GM12878 (cell line): ENCODE measurements at regions not wholly inside any gene's neighbourhood (a gene's known extent, or its start where the extent isn't known, plus 50 kb on each side); places are given as distances from the start of the nearest gene placed in this dataset.

Experiments used
- ATAC-seq: fragments of 200-7000 bp; cut with Tn5 transposase; 3 replicates; pipeline ENCODE4 v1.9.1; 2020; ENCODE audit warnings: mild to moderate bottlenecking, moderate library complexity
- BruUV-seq: library from RNA; stranded (reverse); fragments of 400-500 nt; replicated peaks from 2 replicates; lab custom pipeline; 2021; lab: Mats Ljungman, UMichigan
- CTCF ChIA-PET: fragments of 300-600 bp; sonication (Branson Sonifier 250); formaldehyde crosslinking; extraction: SDS; loops from one replicate; lab custom pipeline; 2021; ENCODE audit warnings: inconsistent platforms; lab: Yijun Ruan, JAX
- POLR2A ChIA-PET: fragments of 350-600 bp; formaldehyde crosslinking; extraction: SDS; loops from one replicate; lab custom pipeline; 2021; ENCODE audit warnings: inconsistent platforms; lab: Charles Lee
- RAD21 ChIA-PET: fragments of 300-600 bp; sonication (Branson Sonifier 250); formaldehyde crosslinking; loops from one replicate; lab custom pipeline; 2023; ENCODE audit warnings: antibody characterized with exemption; ENCODE audit not compliant: unreplicated experiment; lab: Charles Lee
- SMC1A ChIA-PET: fragments of 300-600 bp; sonication (Branson Sonifier 250); formaldehyde crosslinking; loops from one replicate; lab custom pipeline; 2023; ENCODE audit not compliant: unreplicated experiment, uncharacterized antibody; lab: Charles Lee
- DNase-seq: peaks from one replicate; pipeline ENCODE4 v3.0.0-alpha.2; 2011; ENCODE audit warnings: low read depth, low spot score
- FAIRE-seq: peaks from 3 replicates; lab custom pipeline; 2011; peaks lifted over from hg19 to GRCh38; lab: Jason Lieb, UNC
- H2AFZ ChIP-seq: 2 replicates; pipeline ENCODE4 v1.6.0; 2011; ENCODE audit warnings: low read depth, low read length, control low read depth; ENCODE audit not compliant: control insufficient read depth
- H3K27ac ChIP-seq: 2 replicates; pipeline ENCODE4 v1.5.1; 2011; ENCODE audit warnings: control low read depth; ENCODE audit not compliant: control insufficient read depth, insufficient read depth
- H3K27me3 ChIP-seq, 2 experiments: replicated peaks in 1 of 2; 2 replicates each; pipeline versions ENCODE4 v1.6.0 to v1.6.1; 2011; ENCODE audit warnings: low read length in 1 of 2; ENCODE audit not compliant: control insufficient read depth in 2 of 2, insufficient read depth in 2 of 2
- H3K36me3 ChIP-seq, 2 experiments: 2 replicates each; pipeline ENCODE4 v1.5.1; 2011; ENCODE audit warnings: low read length in 1 of 2; ENCODE audit not compliant: control insufficient read depth in 2 of 2, insufficient read depth in 2 of 2
- H3K4me1 ChIP-seq: 2 replicates; pipeline ENCODE4 v1.6.1; 2011; ENCODE audit warnings: mild to moderate bottlenecking, low read length, moderate library complexity, mixed read lengths; ENCODE audit not compliant: control insufficient read depth, insufficient read depth
- H3K4me2 ChIP-seq: 2 replicates; pipeline ENCODE4 v1.6.0; 2011; ENCODE audit warnings: control low read depth; ENCODE audit not compliant: control insufficient read depth, insufficient read depth
- H3K4me3 ChIP-seq: fragments of 200-600 bp; sonication (generic); 2 replicates; pipeline ENCODE4 v1.5.1; 2016
- H3K79me2 ChIP-seq: 2 replicates; pipeline ENCODE4 v1.6.0; 2011; ENCODE audit warnings: low read length; ENCODE audit not compliant: control insufficient read depth, insufficient read depth
- H3K9ac ChIP-seq: 2 replicates; pipeline ENCODE4 v1.8.0; 2011; ENCODE audit warnings: low read length, control low read depth, mixed read lengths; ENCODE audit not compliant: control insufficient read depth, insufficient read depth
- H3K9me3 ChIP-seq: replicated peaks from 3 replicates; pipeline ENCODE4 v1.5.1; 2011; ENCODE audit warnings: mild to moderate bottlenecking, low read length; ENCODE audit not compliant: control insufficient read depth, insufficient read depth
- H4K20me1 ChIP-seq: 2 replicates; pipeline ENCODE4 v1.6.0; 2011; ENCODE audit not compliant: control insufficient read depth, insufficient read depth
- PAX8 ChIP-seq: fragments of 450-650 bp; IDR thresholded peaks from 2 replicates; pipeline ENCODE4 v1.6.1; 2017; ENCODE audit warnings: mild to moderate bottlenecking, moderate library complexity
- POU2F2 ChIP-seq: IDR thresholded peaks from 3 replicates; pipeline ENCODE4 v1.6.1; 2011; ENCODE audit warnings: low read depth, mild to moderate bottlenecking, low read length, borderline replicate concordance
- TBL1XR1 ChIP-seq: IDR thresholded peaks from 2 replicates; pipeline ENCODE4 v1.6.1; 2012; ENCODE audit warnings: low read depth, low read length, improper control_type of control experiment
- USF2 ChIP-seq: IDR thresholded peaks from 2 replicates; pipeline ENCODE4 v1.6.1; 2011; ENCODE audit warnings: low read depth, low read length, improper control_type of control experiment, borderline replicate concordance
- WGBS: methylation state at CpG from one replicate; pipeline ENCODE4 v1.1.6; 2016; ENCODE audit warnings: low lambda C conversion rate; ENCODE audit not compliant: insufficient replicate concordance, insufficient coverage; ENCODE audit errors: missing lambda C conversion rate; 5-methylcytosine and 5-hydroxymethylcytosine counted together
- in situ Hi-C: fragments of 300-500 bp; cut with MboI; formaldehyde crosslinking; loops from 9 replicates; pipeline ENCODE4 v1.14.3; 2018; ENCODE audit warnings: mixed read lengths
- intact Hi-C: fragments of 100-400 bp; cut with micrococcal nuclease; formaldehyde crosslinking; loops from one replicate; pipeline ENCODE4 v1.14.2; 2022; ENCODE audit not compliant: unreplicated experiment
- TF ChIP-seq, protein P1 (sequence below): fragments of 450-650 bp; IDR thresholded peaks from 2 replicates; pipeline ENCODE4 v1.6.1; 2017; ENCODE audit warnings: mild to moderate bottlenecking

DNA sequence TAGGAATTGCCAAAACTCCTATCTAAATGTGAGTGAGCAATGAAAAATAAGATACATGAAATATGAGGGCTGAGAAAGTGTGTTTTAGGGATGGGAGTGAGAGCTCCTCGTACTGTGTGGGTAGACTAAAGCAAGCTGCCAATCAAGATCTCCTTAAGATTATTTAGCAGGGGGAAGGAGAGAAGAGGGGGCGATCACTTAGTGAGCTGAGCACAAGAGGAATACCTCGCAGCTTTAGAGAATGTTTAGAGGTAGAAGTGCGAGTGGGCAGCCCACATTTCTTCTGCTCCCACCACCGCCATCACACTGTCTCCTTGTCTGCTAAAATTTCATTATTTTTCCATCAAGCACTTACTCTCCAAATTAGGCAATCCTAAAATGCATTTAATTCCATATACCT is 312.6 kb downstream of the ALDH8A1 start:
- SMC1A ChIA-PET = interaction anchor here (2.7 kb wide), 1 partner anchor 9 kb away, joined by 15 read pairs; no protein-coding TSS in a partner anchor
- ATAC-seq (no peak), FAIRE-seq (no peak), DNase-seq (no peak)
- Histone ChIP-seq H2AFZ (no peak overlapping the region), H3K36me3 (no peaks in the 10 kb centered on the region), H3K9me3 (no peaks in the 10 kb centered on the region), H4K20me1 (no peaks in the 10 kb centered on the region), H3K27ac (no peak overlapping the region), H3K9ac (no peak overlapping the region), H3K27me3 (no peaks in the 10 kb centered on the region; a peak in 1 of 4 replicates), H3K4me3 (no peak overlapping the region), H3K79me2 (no peaks in the 10 kb centered on the region), H3K4me2 (no peak overlapping the region), H3K4me1 (no peaks in the 10 kb centered on the region)
- in situ Hi-C loops (no loop called here), intact Hi-C loops (no loop called here)
- no TSS peak for BruUV-seq
- RAD21 ChIA-PET = interaction anchor here (1.2 to 1.3 kb wide), 2 partner anchors 304 to 460 kb away, joined by 3 read pairs; no protein-coding TSS in a partner anchor
- 69% methylated on average over 5 of the region's 5 CpGs for WGBS
- POLR2A ChIA-PET = no interaction called here
- CTCF ChIA-PET = interaction anchor here (1.0 to 12.1 kb wide), 5 partner anchors 9 to 464 kb away, joined by 5 to 133 read pairs (median 6); no protein-coding TSS in a partner anchor
- no peak for TF ChIP-seq PAX8
- TF ChIP-seq, protein P1, sequence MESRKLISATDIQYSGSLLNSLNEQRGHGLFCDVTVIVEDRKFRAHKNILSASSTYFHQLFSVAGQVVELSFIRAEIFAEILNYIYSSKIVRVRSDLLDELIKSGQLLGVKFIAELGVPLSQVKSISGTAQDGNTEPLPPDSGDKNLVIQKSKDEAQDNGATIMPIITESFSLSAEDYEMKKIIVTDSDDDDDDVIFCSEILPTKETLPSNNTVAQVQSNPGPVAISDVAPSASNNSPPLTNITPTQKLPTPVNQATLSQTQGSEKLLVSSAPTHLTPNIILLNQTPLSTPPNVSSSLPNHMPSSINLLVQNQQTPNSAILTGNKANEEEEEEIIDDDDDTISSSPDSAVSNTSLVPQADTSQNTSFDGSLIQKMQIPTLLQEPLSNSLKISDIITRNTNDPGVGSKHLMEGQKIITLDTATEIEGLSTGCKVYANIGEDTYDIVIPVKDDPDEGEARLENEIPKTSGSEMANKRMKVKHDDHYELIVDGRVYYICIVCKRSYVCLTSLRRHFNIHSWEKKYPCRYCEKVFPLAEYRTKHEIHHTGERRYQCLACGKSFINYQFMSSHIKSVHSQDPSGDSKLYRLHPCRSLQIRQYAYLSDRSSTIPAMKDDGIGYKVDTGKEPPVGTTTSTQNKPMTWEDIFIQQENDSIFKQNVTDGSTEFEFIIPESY = no peak
- no peak for TF ChIP-seq USF2
- TF ChIP-seq POU2F2 = no peak
- no peak for TF ChIP-seq TBL1XR1
